ENCODE measurements at regions not wholly inside any gene's neighbourhood (a gene's known extent, or its start where the extent isn't known, plus 50 kb on each side); places are given as distances from the start of the nearest gene placed in this dataset.
A peak's percentile ranks its signal among the peaks of the same experiment; 100 is the strongest.
"Not testable (repeated sequence)": the region's sequence is repeated elsewhere in the genome, so short reads cannot be mapped to it uniquely, and the experiment has no call there.

- Mint-ChIP-seq H3K4me3 (no peak overlapping the region), H3K36me3 (ENCODE audit: low read depth) (peaks cover 7% of the 10 kb centered on the region), H3K4me1 (peaks cover 5% of the 10 kb centered on the region), H3K27me3 (ENCODE audit: low read depth, poor library complexity) (peaks cover 4% of the 10 kb centered on the region), H3K9me3 (peaks cover 21% of the 10 kb centered on the region), H3K27ac (no peak overlapping the region)
- DNase-seq: no peak
- no peak for TF ChIP-seq CTCF (IDR thresholded peaks at IDR 0.05)
Measured at GRCh38 chr3:5358911-5359310, 171.4 kb downstream of the EDEM1 start.

- TF ChIP-seq CTCF (IDR thresholded peaks at IDR 0.05): no peak
- H3K27me3 Mint-ChIP-seq (ENCODE audit: low read depth, poor library complexity): peaks cover 4% of the 10 kb centered on the region
Measured at GRCh38 chr3:5360453-5360852, 172.9 kb downstream of the EDEM1 start.

GRCh38 chr3:5366746-5367145 is 179.2 kb downstream of the EDEM1 start:
- no peak for TF ChIP-seq CTCF (IDR thresholded peaks at IDR 0.05)
- Mint-ChIP-seq H3K27ac (no peak overlapping the region), H3K9me3 (peaks cover 19% of the 10 kb centered on the region), H3K4me1 (no peaks in the 10 kb centered on the region), H3K4me3 (no peak overlapping the region), H3K27me3 (ENCODE audit: low read depth, poor library complexity) (no peaks in the 10 kb centered on the region), H3K36me3 (ENCODE audit: low read depth) (peaks cover 4% of the 10 kb centered on the region)
- no peak for DNase-seq

More at GRCh38 chr3:5360453-5360852, 172.9 kb downstream of the EDEM1 start:
- Mint-ChIP-seq H3K9me3 (peaks cover 21% of the 10 kb centered on the region), H3K36me3 (ENCODE audit: low read depth) (peaks cover 7% of the 10 kb centered on the region), H3K27ac (no peak overlapping the region), H3K4me3 (no peak overlapping the region), H3K4me1 (no peaks in the 10 kb centered on the region)
- no peak for DNase-seq

- peaks cover 31% of the 10 kb centered on the region for H3K9me3 Mint-ChIP-seq
- H3K27me3 Mint-ChIP-seq (ENCODE audit: low read depth, poor library complexity): not testable (repeated sequence)
Measured at GRCh38 chr3:5371555-5371954, 184.0 kb downstream of the EDEM1 start.

GRCh38 chr3:5376761-5377160 is 189.3 kb downstream of the EDEM1 start:
- Mint-ChIP-seq H3K4me3 (no peak overlapping the region), H3K36me3 (ENCODE audit: low read depth) (no peaks in the 10 kb centered on the region), H3K9me3 (peaks cover 56% of the 10 kb centered on the region), H3K27ac (no peak overlapping the region), H3K4me1 (peaks cover 19% of the 10 kb centered on the region), H3K27me3 (ENCODE audit: low read depth, poor library complexity) (no peaks in the 10 kb centered on the region)
- peak; percentile 13 for DNase-seq
- no peak for TF ChIP-seq CTCF (IDR thresholded peaks at IDR 0.05)

More at GRCh38 chr3:5371555-5371954, 184.0 kb downstream of the EDEM1 start:
- H3K4me3 Mint-ChIP-seq; DNase-seq; H3K36me3 Mint-ChIP-seq (ENCODE audit: low read depth); H3K27ac Mint-ChIP-seq: not testable (repeated sequence)
- peaks cover 12% of the 10 kb centered on the region for H3K4me1 Mint-ChIP-seq

- not testable (repeated sequence) for H3K27ac Mint-ChIP-seq; H3K27me3 Mint-ChIP-seq (ENCODE audit: low read depth, poor library complexity); DNase-seq; H3K4me3 Mint-ChIP-seq; H3K36me3 Mint-ChIP-seq (ENCODE audit: low read depth)
- Mint-ChIP-seq H3K9me3 (peaks cover 54% of the 10 kb centered on the region), H3K4me1 (peaks cover 15% of the 10 kb centered on the region)
Measured at GRCh38 chr3:5379266-5379665, 191.8 kb downstream of the EDEM1 start.

GRCh38 chr3:5383486-5384263 is 196.2 kb downstream of the EDEM1 start:
- not testable (repeated sequence) for H3K27me3 Mint-ChIP-seq (ENCODE audit: low read depth, poor library complexity); H3K4me3 Mint-ChIP-seq; H3K36me3 Mint-ChIP-seq (ENCODE audit: low read depth); H3K27ac Mint-ChIP-seq; H3K4me1 Mint-ChIP-seq; DNase-seq
- peaks cover 46% of the 10 kb centered on the region for H3K9me3 Mint-ChIP-seq

All from nephron progenitor cell (in vitro differentiated cells).